Esophagus squamous epithelium (tissue), 5 donors: ENCODE measurements at regions not wholly inside any gene's neighbourhood (a gene's known extent, or its start where the extent isn't known, plus 50 kb on each side); places are given as distances from the start of the nearest gene placed in this dataset.
"Not testable (repeated sequence)": the region's sequence is repeated elsewhere in the genome, so short reads cannot be mapped to it uniquely, and the experiment has no call there.

ENCODE experiments used
- DNase-seq: peaks from one replicate; lab custom pipeline; 2025; lab: John Stamatoyannopoulos, UW
- H3K27ac ChIP-seq, 4 donors: fragments of 200-600 bp; sonication (generic); one replicate each; pipeline ENCODE4 v1.5.1; 2016 to 2019; ENCODE audit warnings: mild to moderate bottlenecking in 1 of 4
- H3K27me3 ChIP-seq, 4 donors: fragments of 200-600 bp; sonication (generic); 1 replicate in 3 of 4; 2 replicates in 1 of 4; pipeline versions ENCODE4 v1.5.1 to v1.6.0; 2017 to 2021; ENCODE audit warnings: antibody characterized with exemption in 1 of 4
- H3K36me3 ChIP-seq, 3 donors: fragments of 200-600 bp; sonication (generic); one replicate each; pipeline ENCODE4 v1.5.1; 2016 to 2019
- H3K4me1 ChIP-seq, 3 donors: fragments of 200-600 bp; sonication (generic); one replicate each; pipeline ENCODE4 v1.5.1; 2017 to 2019
- H3K4me3 ChIP-seq, 4 donors: fragments of 200-600 bp; sonication (generic); 1 replicate in 3 of 4; 2 replicates in 1 of 4; pipeline ENCODE4 v1.5.1; 2016 to 2019; ENCODE audit warnings: mild to moderate bottlenecking in 2 of 4, moderate library complexity in 1 of 4
- H3K9me3 ChIP-seq, 3 donors: fragments of 200-600 bp; sonication (generic); one replicate each; pipeline ENCODE4 v1.5.1; 2016 to 2019
- POLR2A ChIP-seq, 4 donors: fragments of 450-650 bp; IDR thresholded peaks; one replicate each; pipeline ENCODE4 v1.6.1; 2017; ENCODE audit warnings: antibody characterized with exemption in 4 of 4, mild to moderate bottlenecking in 4 of 4, moderate library complexity in 3 of 4
- WGBS, 2 donors: methylation state at CpG; one replicate each; pipeline ENCODE4 v1.1.5; 2018; 5-methylcytosine and 5-hydroxymethylcytosine counted together
- intact Hi-C: fragments of 100-400 bp; cut with DNase I; formaldehyde crosslinking; loops from one replicate; pipeline ENCODE4 v1.15.0; 2022
- TF ChIP-seq, protein P1 (sequence below), 6 experiments: fragments of 450-650 bp in 4 of 6; fragments of 200-600 bp in 2 of 6; sonication (generic) in 2 of 6; IDR thresholded peaks; one replicate each; pipeline ENCODE4 v1.5.1; 2016 to 2019; ENCODE audit warnings: antibody characterized with exemption in 6 of 6, mild to moderate bottlenecking in 4 of 6, moderate library complexity in 4 of 6
- donor health status: DM: yes; HTN: yes; CAD: no.

DNA sequence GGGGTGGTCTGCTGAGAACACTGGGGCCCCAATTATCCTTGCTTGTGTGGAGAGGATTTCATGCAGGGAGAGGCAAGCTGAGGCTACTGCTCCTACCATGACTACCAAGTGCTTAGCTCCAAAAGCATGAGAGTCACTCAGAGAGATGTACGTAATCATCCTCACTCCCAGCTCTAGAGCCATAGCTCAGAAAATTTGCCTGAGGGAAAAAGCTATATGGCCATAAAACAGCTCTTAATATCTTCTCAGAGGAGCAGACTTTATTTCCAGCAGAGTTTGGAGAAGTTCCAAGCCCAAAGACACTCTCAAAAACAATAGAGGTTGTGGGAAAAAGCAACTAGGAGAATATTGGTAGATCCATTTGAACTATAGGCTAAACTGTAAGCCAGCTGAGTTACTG is 106.4 kb upstream of the PBX1 start:
- intact Hi-C loops, result no loop called here
- H3K9me3 ChIP-seq, result no peaks in the 10 kb centered on the region
- no peaks in the 10 kb centered on the region for H3K36me3 ChIP-seq
- no peak overlapping the region for H3K27ac ChIP-seq
- DNase-seq, result no peak
- no peak for TF ChIP-seq POLR2A (IDR thresholded peaks at IDR 0.05)
- TF ChIP-seq, protein P1, sequence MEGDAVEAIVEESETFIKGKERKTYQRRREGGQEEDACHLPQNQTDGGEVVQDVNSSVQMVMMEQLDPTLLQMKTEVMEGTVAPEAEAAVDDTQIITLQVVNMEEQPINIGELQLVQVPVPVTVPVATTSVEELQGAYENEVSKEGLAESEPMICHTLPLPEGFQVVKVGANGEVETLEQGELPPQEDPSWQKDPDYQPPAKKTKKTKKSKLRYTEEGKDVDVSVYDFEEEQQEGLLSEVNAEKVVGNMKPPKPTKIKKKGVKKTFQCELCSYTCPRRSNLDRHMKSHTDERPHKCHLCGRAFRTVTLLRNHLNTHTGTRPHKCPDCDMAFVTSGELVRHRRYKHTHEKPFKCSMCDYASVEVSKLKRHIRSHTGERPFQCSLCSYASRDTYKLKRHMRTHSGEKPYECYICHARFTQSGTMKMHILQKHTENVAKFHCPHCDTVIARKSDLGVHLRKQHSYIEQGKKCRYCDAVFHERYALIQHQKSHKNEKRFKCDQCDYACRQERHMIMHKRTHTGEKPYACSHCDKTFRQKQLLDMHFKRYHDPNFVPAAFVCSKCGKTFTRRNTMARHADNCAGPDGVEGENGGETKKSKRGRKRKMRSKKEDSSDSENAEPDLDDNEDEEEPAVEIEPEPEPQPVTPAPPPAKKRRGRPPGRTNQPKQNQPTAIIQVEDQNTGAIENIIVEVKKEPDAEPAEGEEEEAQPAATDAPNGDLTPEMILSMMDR (IDR thresholded peaks at IDR 0.05), result no peak
- no peak overlapping the region for H3K4me3 ChIP-seq
- H3K27me3 ChIP-seq, result no peaks in the 10 kb centered on the region
- H3K4me1 ChIP-seq, result no peaks in the 10 kb centered on the region
- 69 to 78% methylated on average over 1 of the region's 1 CpG for WGBS, 2 donors

DNA sequence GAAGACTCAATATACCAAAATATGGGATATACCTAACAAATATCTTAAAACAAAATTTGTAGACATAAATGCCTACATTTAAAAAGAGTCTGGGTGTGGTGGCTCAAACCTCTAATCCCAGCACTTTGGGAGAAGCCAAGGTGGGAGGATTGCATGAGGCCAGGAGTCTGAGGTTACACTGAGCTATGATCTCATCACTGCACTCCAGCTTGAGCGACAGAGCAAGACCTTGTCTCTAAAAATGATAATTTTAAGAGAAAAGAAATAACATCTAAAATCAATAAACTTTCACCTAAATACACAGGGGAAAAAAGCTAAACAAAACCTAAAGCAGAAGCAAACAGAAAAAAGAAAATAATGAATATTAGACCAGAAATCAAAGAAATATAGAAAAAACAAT is 102.7 kb upstream of the PBX1 start:
- H3K4me1 ChIP-seq, result no peaks in the 10 kb centered on the region
- H3K27me3 ChIP-seq, result no peaks in the 10 kb centered on the region
- no peak overlapping the region for H3K27ac ChIP-seq
- TF ChIP-seq, protein P1 (IDR thresholded peaks at IDR 0.05), result no peak
- no peak for TF ChIP-seq POLR2A (IDR thresholded peaks at IDR 0.05)
- H3K9me3 ChIP-seq, result no peaks in the 10 kb centered on the region
- intact Hi-C loops, result no loop called here
- no peaks in the 10 kb centered on the region for H3K36me3 ChIP-seq
- WGBS, 2 donors, result 70 to 77% methylated on average over 1 of the region's 1 CpG
- DNase-seq, result no peak
- no peak overlapping the region for H3K4me3 ChIP-seq

DNA sequence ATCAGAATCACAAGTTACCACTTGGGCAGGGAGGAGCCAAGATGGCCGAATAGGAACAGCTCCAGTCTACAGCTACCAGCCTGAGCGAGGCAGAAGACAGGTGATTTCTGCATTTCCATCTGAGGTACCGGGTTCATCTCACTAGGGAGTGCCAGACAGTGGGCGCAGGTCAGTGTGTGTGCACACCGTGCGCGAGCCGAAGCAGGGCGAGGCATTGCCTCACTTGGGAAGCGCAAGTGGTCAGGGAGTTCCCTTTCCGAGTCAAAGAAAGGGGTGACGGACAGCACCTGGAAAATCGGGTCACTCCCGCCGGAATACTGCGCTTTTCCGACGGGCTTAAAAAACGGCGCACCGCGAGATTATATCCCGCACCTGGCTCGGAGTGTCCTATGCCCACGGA is 99.8 kb upstream of the PBX1 start:
- WGBS, 2 donors, result 92 to 97% methylated on average over 13 to 25 of the region's 25 CpGs
- H3K4me3 ChIP-seq, H3K27ac ChIP-seq, H3K9me3 ChIP-seq, DNase-seq, H3K4me1 ChIP-seq, H3K36me3 ChIP-seq, intact Hi-C loops, H3K27me3 ChIP-seq: not testable (repeated sequence)

DNA sequence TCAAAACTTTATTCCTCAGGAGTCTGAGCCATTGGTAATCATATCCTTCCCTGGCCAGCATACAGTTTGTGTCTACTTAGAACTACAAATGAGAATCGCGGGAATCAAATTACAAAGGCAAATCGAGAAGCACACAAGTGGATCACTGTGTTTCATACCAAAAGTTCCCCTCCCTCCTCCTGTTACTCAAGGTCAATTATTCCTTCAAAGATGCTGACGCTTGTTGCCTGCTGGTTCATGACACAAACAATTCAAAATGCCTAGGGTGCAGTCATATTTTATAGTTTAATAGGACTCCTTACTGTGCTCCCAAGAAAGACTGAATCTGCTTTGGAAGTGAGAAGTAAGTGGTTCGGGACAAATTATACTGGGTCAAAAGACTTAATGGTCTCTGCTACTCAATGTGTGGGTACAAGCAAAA is 93.0 kb upstream of the PBX1 start:
- no peaks in the 10 kb centered on the region for H3K9me3 ChIP-seq

DNA sequence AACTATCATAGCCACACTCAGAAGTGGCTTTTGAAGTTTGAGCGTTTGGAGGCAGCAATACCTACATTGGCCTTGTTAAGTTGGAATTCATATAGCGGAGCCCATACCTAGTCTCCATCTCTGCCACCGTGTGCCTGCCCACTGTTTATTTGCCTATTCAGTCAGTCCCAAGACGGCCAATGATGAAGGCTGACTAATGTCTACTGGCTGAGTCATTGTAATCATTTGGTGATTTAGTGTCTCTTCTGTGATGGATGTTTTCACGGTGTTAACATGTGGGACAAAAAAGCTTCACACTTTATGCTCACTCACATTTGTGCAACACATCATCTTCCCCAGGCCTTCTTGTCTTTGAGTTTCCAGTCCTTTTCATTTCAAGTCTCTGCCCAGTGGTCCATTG is 92.6 kb upstream of the PBX1 start:
- Histone ChIP-seq H3K4me3 (no peak overlapping the region), H3K27ac (no peak overlapping the region), H3K27me3 (no peaks in the 10 kb centered on the region), H3K36me3 (no peaks in the 10 kb centered on the region), H3K4me1 (no peaks in the 10 kb centered on the region), H3K9me3 (no peaks in the 10 kb centered on the region)
- intact Hi-C loops, result no loop called here
- TF ChIP-seq, protein P1 (IDR thresholded peaks at IDR 0.05), result no peak
- TF ChIP-seq POLR2A (IDR thresholded peaks at IDR 0.05), result no peak
- DNase-seq, result no peak
- 50 to 72% methylated on average over 5 of the region's 5 CpGs for WGBS, 2 donors

More for the DNA sequence above, 93.0 kb upstream of the PBX1 start:
- TF ChIP-seq POLR2A (IDR thresholded peaks at IDR 0.05), result no peak
- TF ChIP-seq, protein P1 (IDR thresholded peaks at IDR 0.05), result no peak
- Histone ChIP-seq H3K27ac (no peak overlapping the region), H3K27me3 (no peaks in the 10 kb centered on the region), H3K4me3 (no peak overlapping the region), H3K36me3 (no peaks in the 10 kb centered on the region), H3K4me1 (no peaks in the 10 kb centered on the region)
- no peak for DNase-seq
- intact Hi-C loops, result no loop called here
- WGBS, 2 donors, result 76 to 89% methylated on average over 5 of the region's 5 CpGs

DNA sequence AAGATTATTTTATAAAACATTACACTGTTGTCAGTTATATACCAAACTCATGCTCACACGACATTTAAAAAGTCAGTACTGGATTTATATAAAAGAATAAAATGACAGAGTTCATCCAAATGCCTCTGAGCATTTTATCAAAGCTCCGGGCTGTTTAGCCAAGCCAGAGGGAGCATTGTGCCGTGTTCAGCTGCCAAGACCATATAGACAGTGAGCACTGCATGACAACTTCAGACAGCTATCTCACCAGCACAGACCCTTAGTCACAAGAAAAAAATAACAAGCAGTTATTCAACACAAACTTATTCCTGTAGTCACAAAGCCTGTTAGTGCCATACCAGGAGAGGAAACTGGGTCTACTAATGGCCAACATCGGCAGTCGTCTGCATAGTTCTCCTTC is 88.0 kb upstream of the PBX1 start:
- intact Hi-C loops, result no loop called here
- Histone ChIP-seq H3K27ac (no peak overlapping the region), H3K4me1 (no peaks in the 10 kb centered on the region), H3K9me3 (no peaks in the 10 kb centered on the region), H3K4me3 (no peak overlapping the region), H3K27me3 (no peaks in the 10 kb centered on the region), H3K36me3 (no peaks in the 10 kb centered on the region)
- TF ChIP-seq, protein P1 (IDR thresholded peaks at IDR 0.05), result no peak
- TF ChIP-seq POLR2A (IDR thresholded peaks at IDR 0.05), result no peak
- no peak for DNase-seq
- WGBS, 2 donors, result 54 to 57% methylated on average over 5 of the region's 5 CpGs
